Esophagus muscularis mucosa (tissue), 4 donors: ENCODE measurements at regions not wholly inside any gene's neighbourhood (a gene's known extent, or its start where the extent isn't known, plus 50 kb on each side); places are given as distances from the start of the nearest gene placed in this dataset.

Experiments
- DNase-seq: peaks from one replicate; pipeline ENCODE4 v3.0.0-alpha.2; 2017; ENCODE audit errors: extremely low spot score
- H3K27ac ChIP-seq, 4 donors: fragments of 200-600 bp; sonication (generic); replicated peaks in 1 of 4; 1 replicate in 3 of 4; 2 replicates in 1 of 4; pipeline ENCODE4 v1.5.1; 2016 to 2019; ENCODE audit warnings: mild to moderate bottlenecking in 1 of 4
- H3K27me3 ChIP-seq, 4 donors: fragments of 200-600 bp; sonication (generic); one replicate each; pipeline versions ENCODE4 v1.5.1 to v1.6.0; 2016 to 2019
- H3K36me3 ChIP-seq, 4 donors: fragments of 200-600 bp; sonication (generic); one replicate each; pipeline ENCODE4 v1.5.1; 2016 to 2019
- H3K4me1 ChIP-seq, 4 donors: fragments of 200-600 bp; sonication (generic); one replicate each; pipeline ENCODE4 v1.5.1; 2016 to 2019
- H3K4me3 ChIP-seq, 4 donors: fragments of 200-600 bp; sonication (generic); 1 replicate in 2 of 4; 2 replicates in 2 of 4; pipeline ENCODE4 v1.5.1; 2016 to 2019; ENCODE audit warnings: mild to moderate bottlenecking in 4 of 4, moderate library complexity in 1 of 4
- H3K9me3 ChIP-seq, 4 donors: fragments of 200-600 bp; sonication (generic); 1 replicate in 3 of 4; 2 replicates in 1 of 4; pipeline ENCODE4 v1.5.1; 2016 to 2019
- EP300 ChIP-seq: sonication (generic); formaldehyde crosslinking; IDR thresholded peaks from one replicate; pipeline ENCODE4 v1.6.1; 2017; ENCODE audit warnings: antibody characterized with exemption
- POLR2A ChIP-seq: fragments of 450-650 bp; IDR thresholded peaks from one replicate; pipeline ENCODE4 v1.6.1; 2017; ENCODE audit warnings: antibody characterized with exemption, moderate library complexity, mild to moderate bottlenecking, low read depth
- POLR2AphosphoS5 ChIP-seq, 2 donors: sonication (generic); formaldehyde crosslinking; IDR thresholded peaks; one replicate each; pipeline ENCODE4 v1.6.1; 2017; ENCODE audit warnings: antibody characterized with exemption in 2 of 2
- WGBS: methylation state at CpG from one replicate; pipeline ENCODE4 v1.1.5; 2018; 5-methylcytosine and 5-hydroxymethylcytosine counted together
- intact Hi-C: fragments of 100-400 bp; cut with DNase I; formaldehyde crosslinking; loops from one replicate; pipeline ENCODE4 v1.15.1; 2023
- TF ChIP-seq, protein P1 (sequence below), 3 experiments: fragments of 200-600 bp in 2 of 3; fragments of 450-650 bp in 1 of 3; sonication (generic) in 2 of 3; IDR thresholded peaks; one replicate each; pipeline ENCODE4 v1.5.1; 2017 to 2019; ENCODE audit warnings: antibody characterized with exemption in 3 of 3, mild to moderate bottlenecking in 2 of 3, moderate library complexity in 1 of 3

DNA sequence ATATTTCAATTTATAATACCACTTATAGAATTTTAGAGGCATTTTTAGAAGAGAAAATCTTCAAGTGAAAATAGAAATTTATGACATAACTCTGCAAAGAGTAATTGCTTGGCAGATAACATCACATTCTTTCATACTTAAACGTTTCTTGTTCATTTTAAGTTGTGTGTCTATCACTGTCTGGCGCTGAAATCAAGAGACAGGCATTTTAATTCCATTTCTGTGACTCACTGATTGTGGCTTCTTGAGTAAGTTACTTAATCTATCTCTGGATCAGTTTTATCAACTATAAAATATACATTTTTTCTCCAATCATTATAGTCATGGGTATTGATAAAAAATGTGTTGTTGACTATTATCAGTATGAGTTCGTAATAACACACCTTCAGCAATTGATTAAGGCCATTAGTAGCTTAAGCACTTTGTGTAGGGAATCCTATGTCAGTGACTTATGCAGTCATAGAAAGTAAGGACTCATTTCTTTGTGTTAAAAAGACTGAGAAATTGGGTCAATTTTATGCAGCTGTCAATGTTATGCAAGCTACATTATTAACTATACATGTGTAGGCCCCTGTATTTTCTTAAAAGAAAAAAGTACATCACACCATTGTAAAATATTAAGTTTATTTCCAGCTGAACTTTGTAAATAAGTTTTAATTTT is 497.3 kb downstream of the CCDC85A start:
- 63% methylated on average over 3 of the region's 3 CpGs for WGBS
- TF ChIP-seq POLR2A = no peak
- no peak for TF ChIP-seq EP300
- Histone ChIP-seq H3K27me3 (no peaks in the 10 kb centered on the region), H3K4me1 (no peaks in the 10 kb centered on the region), H3K36me3 (no peaks in the 10 kb centered on the region), H3K9me3 (no peaks in the 10 kb centered on the region), H3K4me3 (no peak overlapping the region), H3K27ac (no peak overlapping the region)
- DNase-seq = no peak
- intact Hi-C loops = no loop called here

DNA sequence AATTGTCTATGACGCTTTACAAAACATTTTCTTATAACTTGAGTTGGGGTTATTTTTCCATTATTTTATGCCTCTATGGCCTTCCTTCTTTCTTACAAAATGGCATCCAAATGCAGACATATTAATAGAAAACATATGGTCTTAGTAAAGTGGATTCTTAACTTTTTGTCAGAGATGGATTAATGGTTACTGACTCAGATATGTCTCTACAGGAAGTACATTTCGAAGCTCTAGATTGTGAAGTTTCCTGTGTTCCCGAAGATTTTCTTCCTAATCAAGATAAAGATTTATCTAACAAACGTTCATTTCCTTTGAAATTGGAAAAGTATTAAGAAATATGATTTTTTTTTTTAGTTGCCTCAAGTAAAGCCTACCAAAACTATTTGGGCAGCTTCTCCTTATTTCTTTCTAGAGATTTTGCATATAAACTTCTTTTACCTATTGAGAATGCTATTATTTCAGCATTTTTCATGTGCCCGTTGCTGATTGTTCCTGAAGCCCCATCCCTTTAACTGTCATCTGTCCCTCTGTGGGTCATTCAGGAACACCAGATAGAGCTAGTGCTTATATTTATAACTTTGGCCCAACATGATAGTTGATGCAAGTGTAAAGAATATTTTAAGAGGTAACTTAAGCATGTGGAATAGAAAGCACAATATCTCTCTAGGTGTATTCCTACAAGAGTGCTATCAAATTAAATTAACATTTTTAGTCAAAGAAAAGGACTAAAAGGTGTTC is 498.0 kb downstream of the CCDC85A start:
- Histone ChIP-seq H3K4me1 (no peaks in the 10 kb centered on the region), H3K27me3 (no peaks in the 10 kb centered on the region), H3K9me3 (no peaks in the 10 kb centered on the region), H3K4me3 (no peak overlapping the region), H3K36me3 (no peaks in the 10 kb centered on the region), H3K27ac (no peak overlapping the region)
- TF ChIP-seq POLR2AphosphoS5 (IDR thresholded peaks at IDR 0.05) (no peak), POLR2A (no peak), EP300 (no peak)
- TF ChIP-seq, protein P1, sequence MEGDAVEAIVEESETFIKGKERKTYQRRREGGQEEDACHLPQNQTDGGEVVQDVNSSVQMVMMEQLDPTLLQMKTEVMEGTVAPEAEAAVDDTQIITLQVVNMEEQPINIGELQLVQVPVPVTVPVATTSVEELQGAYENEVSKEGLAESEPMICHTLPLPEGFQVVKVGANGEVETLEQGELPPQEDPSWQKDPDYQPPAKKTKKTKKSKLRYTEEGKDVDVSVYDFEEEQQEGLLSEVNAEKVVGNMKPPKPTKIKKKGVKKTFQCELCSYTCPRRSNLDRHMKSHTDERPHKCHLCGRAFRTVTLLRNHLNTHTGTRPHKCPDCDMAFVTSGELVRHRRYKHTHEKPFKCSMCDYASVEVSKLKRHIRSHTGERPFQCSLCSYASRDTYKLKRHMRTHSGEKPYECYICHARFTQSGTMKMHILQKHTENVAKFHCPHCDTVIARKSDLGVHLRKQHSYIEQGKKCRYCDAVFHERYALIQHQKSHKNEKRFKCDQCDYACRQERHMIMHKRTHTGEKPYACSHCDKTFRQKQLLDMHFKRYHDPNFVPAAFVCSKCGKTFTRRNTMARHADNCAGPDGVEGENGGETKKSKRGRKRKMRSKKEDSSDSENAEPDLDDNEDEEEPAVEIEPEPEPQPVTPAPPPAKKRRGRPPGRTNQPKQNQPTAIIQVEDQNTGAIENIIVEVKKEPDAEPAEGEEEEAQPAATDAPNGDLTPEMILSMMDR (IDR thresholded peaks at IDR 0.05) = no peak
- intact Hi-C loops = no loop called here
- WGBS = 53% methylated on average over 5 of the region's 5 CpGs
- DNase-seq = no peak

DNA sequence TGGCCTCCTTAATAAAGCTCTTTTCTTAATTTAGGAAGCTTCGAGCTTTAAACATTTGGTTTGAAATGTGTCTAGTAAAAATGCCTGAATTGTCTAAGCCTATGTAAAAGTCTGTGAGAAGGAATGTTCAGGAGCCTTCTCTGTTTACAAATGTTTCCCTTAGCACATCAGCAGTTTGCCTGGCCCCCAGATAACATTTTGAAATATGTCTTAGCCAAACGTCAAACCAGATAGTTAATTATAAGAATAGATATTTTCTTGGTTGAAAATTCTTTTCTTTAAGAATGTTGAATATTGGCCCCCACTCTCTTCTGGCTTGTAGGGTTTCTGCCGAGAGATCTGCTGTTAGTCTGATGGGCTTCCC is 498.6 kb downstream of the CCDC85A start:
- H3K9me3 ChIP-seq = no peaks in the 10 kb centered on the region
- intact Hi-C loops = no loop called here
- no peak overlapping the region for H3K27ac ChIP-seq
- WGBS = 54% methylated on average over 3 of the region's 3 CpGs
- TF ChIP-seq, protein P1 (IDR thresholded peaks at IDR 0.05) = no peak
- no peak for TF ChIP-seq POLR2AphosphoS5 (IDR thresholded peaks at IDR 0.05)
- TF ChIP-seq POLR2A = no peak
- H3K36me3 ChIP-seq = no peaks in the 10 kb centered on the region
- no peaks in the 10 kb centered on the region for H3K27me3 ChIP-seq
- DNase-seq = no peak
- H3K4me1 ChIP-seq = no peaks in the 10 kb centered on the region
- no peak overlapping the region for H3K4me3 ChIP-seq

DNA sequence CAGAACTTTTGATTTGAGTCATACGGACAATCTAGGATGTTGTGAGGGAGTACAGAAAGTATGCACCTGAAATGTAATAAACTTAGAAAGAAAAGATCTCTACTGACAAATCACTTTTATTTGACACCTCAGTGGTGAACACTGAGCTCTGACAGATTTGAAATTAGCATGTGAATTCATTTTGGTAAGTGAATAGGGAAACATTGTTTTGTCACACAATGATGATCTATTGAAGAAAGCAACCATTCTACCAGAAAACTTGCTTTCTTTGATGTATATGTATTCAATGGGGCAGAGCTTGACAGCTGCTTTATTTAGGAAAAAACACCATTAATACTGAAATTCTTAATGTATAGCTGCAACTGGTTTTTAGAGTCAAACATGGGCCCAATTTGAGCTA is 500.5 kb downstream of the CCDC85A start:
- 86% methylated on average over 1 of the region's 1 CpG for WGBS
- no peak overlapping the region for H3K27ac ChIP-seq
- no peaks in the 10 kb centered on the region for H3K36me3 ChIP-seq
- no peak for DNase-seq
- intact Hi-C loops = no loop called here
- no peaks in the 10 kb centered on the region for H3K4me1 ChIP-seq
- H3K4me3 ChIP-seq = no peak overlapping the region
- no peaks in the 10 kb centered on the region for H3K27me3 ChIP-seq
- TF ChIP-seq POLR2A (no peak), EP300 (no peak), POLR2AphosphoS5 (IDR thresholded peaks at IDR 0.05) (no peak)
- TF ChIP-seq, protein P1 (IDR thresholded peaks at IDR 0.05) = no peak
- no peaks in the 10 kb centered on the region for H3K9me3 ChIP-seq

DNA sequence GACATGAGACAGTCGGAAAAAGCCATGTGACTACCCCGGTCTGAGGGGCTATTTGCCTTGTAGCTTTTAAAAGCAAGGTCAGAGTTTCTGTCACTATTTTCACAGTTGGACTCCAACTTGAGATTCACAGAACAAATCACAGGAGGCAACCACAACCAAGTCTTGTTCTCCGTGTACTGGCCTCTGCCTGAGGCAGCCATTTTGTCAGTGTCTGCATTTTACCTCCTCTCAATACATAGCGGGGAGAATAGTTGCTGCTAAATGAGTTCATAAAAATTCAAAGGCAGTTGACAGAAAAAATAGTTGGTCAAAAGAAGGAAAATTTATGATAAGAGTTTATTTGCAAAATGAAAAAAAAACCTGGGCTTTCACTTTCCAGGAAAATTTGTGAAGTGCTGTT is 501.4 kb downstream of the CCDC85A start:
- no peaks in the 10 kb centered on the region for H3K9me3 ChIP-seq
- H3K4me1 ChIP-seq = no peaks in the 10 kb centered on the region
- no peak for DNase-seq
- no peaks in the 10 kb centered on the region for H3K27me3 ChIP-seq
- no peaks in the 10 kb centered on the region for H3K36me3 ChIP-seq
- H3K27ac ChIP-seq = no peak overlapping the region
- intact Hi-C loops = no loop called here
- TF ChIP-seq POLR2AphosphoS5 (IDR thresholded peaks at IDR 0.05) = no peak
- TF ChIP-seq, protein P1 (IDR thresholded peaks at IDR 0.05) = no peak
- TF ChIP-seq EP300 = no peak
- no peak for TF ChIP-seq POLR2A
- WGBS = 97% methylated on average over 4 of the region's 4 CpGs
- H3K4me3 ChIP-seq = no peak overlapping the region
